ENCODE measurements at regions not wholly inside any gene's neighbourhood (a gene's known extent, or its start where the extent isn't known, plus 50 kb on each side); places are given as distances from the start of the nearest gene placed in this dataset.

GRCh38 chr6:152874846-152875568 is 107.8 kb downstream of the FBXO5 start:
- H3K27ac ChIP-seq, result no peak overlapping the region
- no peak overlapping the region for H2AFZ ChIP-seq (replicated peaks)
- Mint-ChIP-seq H3K27me3 (ENCODE audit: insufficient read depth, low read depth) (no peaks in the 10 kb centered on the region), H3K9me3 (no peaks in the 10 kb centered on the region), H3K36me3 (no peaks in the 10 kb centered on the region), H3K4me1 (no peaks in the 10 kb centered on the region), H3K27ac (no peak overlapping the region), H3K4me3 (no peak overlapping the region)
- H3K27me3 ChIP-seq, result no peaks in the 10 kb centered on the region
- no peak for TF ChIP-seq CTCF (IDR thresholded peaks at IDR 0.05)
- TF ChIP-seq EZH2phosphoT487 (IDR thresholded peaks at IDR 0.05), result no peak
- no peak for TF ChIP-seq EZH2 (IDR thresholded peaks at IDR 0.05)
- no peaks in the 10 kb centered on the region for H3K9me3 ChIP-seq (ENCODE audit: low read depth)
- H3K36me3 ChIP-seq, result no peaks in the 10 kb centered on the region
- no peak overlapping the region for H3K4me2 ChIP-seq
- no peak overlapping the region for H3K9ac ChIP-seq
- no peaks in the 10 kb centered on the region for H3K4me1 ChIP-seq
- H3F3A ChIP-seq (ENCODE audit: low read depth), result no peaks in the 10 kb centered on the region
- no peak overlapping the region for H3K4me3 ChIP-seq
- H3K79me2 ChIP-seq (ENCODE audit: low read depth), result no peaks in the 10 kb centered on the region
- no peaks in the 10 kb centered on the region for H4K20me1 ChIP-seq (ENCODE audit: low read depth)
- DNase-seq (ENCODE audit: low spot score), result no peak

- H3F3A ChIP-seq (ENCODE audit: low read depth), result no peaks in the 10 kb centered on the region
- Mint-ChIP-seq H3K27ac (no peak overlapping the region), H3K4me3 (no peak overlapping the region), H3K36me3 (no peaks in the 10 kb centered on the region), H3K9me3 (peaks cover 11% of the 10 kb centered on the region), H3K4me1 (no peaks in the 10 kb centered on the region), H3K27me3 (ENCODE audit: insufficient read depth, low read depth) (peaks cover 3% of the 10 kb centered on the region)
- no peaks in the 10 kb centered on the region for H3K27me3 ChIP-seq
- H3K4me1 ChIP-seq, result no peaks in the 10 kb centered on the region
- H3K9me3 ChIP-seq (ENCODE audit: low read depth), result no peaks in the 10 kb centered on the region
- H3K27ac ChIP-seq, result no peak overlapping the region
- H3K4me3 ChIP-seq, result no peak overlapping the region
- no peaks in the 10 kb centered on the region for H4K20me1 ChIP-seq (ENCODE audit: low read depth)
- TF ChIP-seq EZH2phosphoT487 (IDR thresholded peaks at IDR 0.05) (no peak), EZH2 (IDR thresholded peaks at IDR 0.05) (no peak), CTCF (IDR thresholded peaks at IDR 0.05) (no peak)
- no peaks in the 10 kb centered on the region for H3K79me2 ChIP-seq (ENCODE audit: low read depth)
- no peak overlapping the region for H3K4me2 ChIP-seq
- no peaks in the 10 kb centered on the region for H3K36me3 ChIP-seq
- DNase-seq (ENCODE audit: low spot score), result no peak
- H3K9ac ChIP-seq, result no peak overlapping the region
- H2AFZ ChIP-seq (replicated peaks), result no peak overlapping the region
Measured at GRCh38 chr6:152879681-152880080, 103.2 kb downstream of the FBXO5 start.

GRCh38 chr6:152893187-152893586 is 89.7 kb downstream of the FBXO5 start:
- Mint-ChIP-seq H3K36me3 (no peaks in the 10 kb centered on the region), H3K4me1 (peaks cover 3% of the 10 kb centered on the region), H3K4me3 (no peak overlapping the region), H3K27ac (no peak overlapping the region), H3K27me3 (ENCODE audit: insufficient read depth, low read depth) (no peaks in the 10 kb centered on the region), H3K9me3 (no peaks in the 10 kb centered on the region)
- Histone ChIP-seq H3K27ac (no peak overlapping the region), H3K4me1 (no peaks in the 10 kb centered on the region), H4K20me1 (ENCODE audit: low read depth) (no peaks in the 10 kb centered on the region), H3F3A (ENCODE audit: low read depth) (no peaks in the 10 kb centered on the region), H3K27me3 (no peaks in the 10 kb centered on the region), H3K36me3 (no peaks in the 10 kb centered on the region), H3K4me3 (no peak overlapping the region), H3K9me3 (ENCODE audit: low read depth) (no peaks in the 10 kb centered on the region), H2AFZ (replicated peaks) (no peak overlapping the region), H3K4me2 (no peak overlapping the region), H3K9ac (no peak overlapping the region), H3K79me2 (ENCODE audit: low read depth) (no peaks in the 10 kb centered on the region)
- TF ChIP-seq EZH2phosphoT487 (IDR thresholded peaks at IDR 0.05), result no peak
- TF ChIP-seq CTCF (IDR thresholded peaks at IDR 0.05), result no peak
- TF ChIP-seq EZH2 (IDR thresholded peaks at IDR 0.05), result no peak
- DNase-seq (ENCODE audit: low spot score), result no peak
